ENCODE measurements at regions not wholly inside any gene's neighbourhood (a gene's known extent, or its start where the extent isn't known, plus 50 kb on each side); places are given as distances from the start of the nearest gene placed in this dataset.
"Not testable (repeated sequence)": the region's sequence is repeated elsewhere in the genome, so short reads cannot be mapped to it uniquely, and the experiment has no call there.

GRCh38 chr4:29336861-29337260 lies 1383.3 kb upstream of the PCDH7 start:
- DNase-seq (ENCODE audit: low spot score in 2 of 2), result no peak
- no peak for ATAC-seq
- H3K36me3 Mint-ChIP-seq, result no peaks in the 10 kb centered on the region
- no peak overlapping the region for H3K27ac Mint-ChIP-seq
- H3K9me3 Mint-ChIP-seq, result peaks cover 25% of the 10 kb centered on the region
- no peaks in the 10 kb centered on the region for H3K4me1 Mint-ChIP-seq
- no peak overlapping the region for H3K4me3 Mint-ChIP-seq

GRCh38 chr4:29372971-29373370 lies 1347.2 kb upstream of the PCDH7 start:
- H3K4me3 Mint-ChIP-seq, result no peak overlapping the region
- no peak for ATAC-seq

GRCh38 chr4:29375716-29376115 lies 1344.5 kb upstream of the PCDH7 start:
- peaks cover 18% of the 10 kb centered on the region for H3K9me3 Mint-ChIP-seq
- ATAC-seq, result no peak
- H3K4me3 Mint-ChIP-seq, result no peak overlapping the region
- no peaks in the 10 kb centered on the region for H3K4me1 Mint-ChIP-seq
- no peaks in the 10 kb centered on the region for H3K36me3 Mint-ChIP-seq
- no peak for DNase-seq (ENCODE audit: low spot score in 2 of 2)
- no peak overlapping the region for H3K27ac Mint-ChIP-seq

More at GRCh38 chr4:29372971-29373370, 1347.2 kb upstream of the PCDH7 start:
- no peaks in the 10 kb centered on the region for H3K4me1 Mint-ChIP-seq
- H3K9me3 Mint-ChIP-seq, result peaks cover 10% of the 10 kb centered on the region
- no peak overlapping the region for H3K27ac Mint-ChIP-seq
- no peak for DNase-seq (ENCODE audit: low spot score in 2 of 2)
- no peaks in the 10 kb centered on the region for H3K36me3 Mint-ChIP-seq

GRCh38 chr4:29378237-29378636 lies 1341.9 kb upstream of the PCDH7 start:
- not testable (repeated sequence) for H3K4me1 Mint-ChIP-seq; H3K4me3 Mint-ChIP-seq; H3K27ac Mint-ChIP-seq; H3K36me3 Mint-ChIP-seq; DNase-seq (ENCODE audit: low spot score in 2 of 2); ATAC-seq
- H3K9me3 Mint-ChIP-seq, result peaks cover 18% of the 10 kb centered on the region

GRCh38 chr4:29390921-29391320 lies 1329.2 kb upstream of the PCDH7 start:
- Mint-ChIP-seq H3K4me3 (no peak overlapping the region), H3K9me3 (peaks cover 17% of the 10 kb centered on the region), H3K36me3 (no peaks in the 10 kb centered on the region), H3K27ac (no peak overlapping the region), H3K4me1 (no peaks in the 10 kb centered on the region)
- ATAC-seq (no peak), DNase-seq (ENCODE audit: low spot score in 2 of 2) (no peak)

GRCh38 chr4:29405116-29405515 lies 1315.1 kb upstream of the PCDH7 start:
- DNase-seq (ENCODE audit: low spot score in 2 of 2), result no peak
- Mint-ChIP-seq H3K9me3 (peaks cover 18% of the 10 kb centered on the region), H3K27ac (no peak overlapping the region), H3K36me3 (no peaks in the 10 kb centered on the region), H3K4me3 (no peak overlapping the region), H3K4me1 (no peaks in the 10 kb centered on the region)
- ATAC-seq, result no peak

- Mint-ChIP-seq H3K36me3 (no peaks in the 10 kb centered on the region), H3K9me3 (peaks cover 14% of the 10 kb centered on the region), H3K27ac (no peak overlapping the region), H3K4me1 (no peaks in the 10 kb centered on the region), H3K4me3 (no peak overlapping the region)
- ATAC-seq, result no peak
- no peak for DNase-seq (ENCODE audit: low spot score in 2 of 2)
Observed at GRCh38 chr4:29415771-29416170, 1304.4 kb upstream of the PCDH7 start.

DNA sequence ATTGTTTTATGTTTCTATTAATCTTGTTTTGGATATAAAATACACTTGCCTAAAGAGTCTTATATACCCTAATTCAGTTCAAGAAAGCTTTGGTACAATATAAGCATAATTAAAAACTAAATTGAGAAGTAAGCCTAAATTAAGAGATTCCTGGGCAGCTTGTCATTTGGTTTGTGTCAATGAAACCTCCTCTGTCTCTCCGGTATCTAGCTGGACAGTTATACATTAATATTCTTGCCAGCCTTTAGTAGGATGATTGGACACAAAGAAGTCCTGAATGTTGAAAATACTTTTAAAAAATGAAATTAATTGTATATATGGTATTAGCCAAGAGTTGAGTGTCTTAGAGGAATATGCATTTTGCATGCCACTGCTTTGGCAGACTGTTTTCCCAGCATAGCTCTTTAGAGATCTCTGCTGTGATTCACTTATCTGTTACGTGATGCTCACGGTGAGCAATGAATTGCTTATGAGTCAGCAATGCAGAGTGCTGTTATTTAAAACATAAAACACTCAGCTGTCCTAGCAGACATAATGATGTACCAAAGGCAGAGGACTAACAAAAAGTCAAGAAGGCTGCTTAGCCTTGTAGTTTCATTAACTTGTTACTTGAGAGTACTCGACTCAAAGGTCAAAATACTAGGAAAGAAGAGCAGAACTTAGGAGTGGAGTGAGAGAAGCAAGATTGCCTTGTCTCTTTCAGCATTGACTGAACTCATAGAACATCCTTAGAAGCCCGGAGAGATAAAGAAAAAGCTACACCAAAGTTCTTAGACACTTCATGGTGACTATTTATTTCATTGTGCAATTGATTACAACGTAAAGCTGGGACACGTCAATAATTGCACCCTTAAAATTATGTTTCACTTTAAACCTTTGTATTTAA lies 1296.1 kb upstream of the PCDH7 start:
- no peak for DNase-seq (ENCODE audit: low spot score in 2 of 2)
- H3K9me3 Mint-ChIP-seq, result peaks cover 18% of the 10 kb centered on the region
- H3K36me3 Mint-ChIP-seq, result no peaks in the 10 kb centered on the region
- no peaks in the 10 kb centered on the region for H3K4me1 Mint-ChIP-seq
- H3K27ac Mint-ChIP-seq, result no peak overlapping the region
- ATAC-seq, result no peak
- H3K4me3 Mint-ChIP-seq, result no peak overlapping the region

- ATAC-seq (no peak), DNase-seq (ENCODE audit: low spot score in 2 of 2) (no peak)
- H3K9me3 Mint-ChIP-seq, result peaks cover 21% of the 10 kb centered on the region
- no peak overlapping the region for H3K27ac Mint-ChIP-seq
- no peaks in the 10 kb centered on the region for H3K36me3 Mint-ChIP-seq
- no peaks in the 10 kb centered on the region for H3K4me1 Mint-ChIP-seq
- no peak overlapping the region for H3K4me3 Mint-ChIP-seq
Observed at GRCh38 chr4:29453303-29453820, 1266.8 kb upstream of the PCDH7 start.

GRCh38 chr4:29459926-29460325 lies 1260.2 kb upstream of the PCDH7 start:
- DNase-seq (ENCODE audit: low spot score in 2 of 2), result no peak

DNA sequence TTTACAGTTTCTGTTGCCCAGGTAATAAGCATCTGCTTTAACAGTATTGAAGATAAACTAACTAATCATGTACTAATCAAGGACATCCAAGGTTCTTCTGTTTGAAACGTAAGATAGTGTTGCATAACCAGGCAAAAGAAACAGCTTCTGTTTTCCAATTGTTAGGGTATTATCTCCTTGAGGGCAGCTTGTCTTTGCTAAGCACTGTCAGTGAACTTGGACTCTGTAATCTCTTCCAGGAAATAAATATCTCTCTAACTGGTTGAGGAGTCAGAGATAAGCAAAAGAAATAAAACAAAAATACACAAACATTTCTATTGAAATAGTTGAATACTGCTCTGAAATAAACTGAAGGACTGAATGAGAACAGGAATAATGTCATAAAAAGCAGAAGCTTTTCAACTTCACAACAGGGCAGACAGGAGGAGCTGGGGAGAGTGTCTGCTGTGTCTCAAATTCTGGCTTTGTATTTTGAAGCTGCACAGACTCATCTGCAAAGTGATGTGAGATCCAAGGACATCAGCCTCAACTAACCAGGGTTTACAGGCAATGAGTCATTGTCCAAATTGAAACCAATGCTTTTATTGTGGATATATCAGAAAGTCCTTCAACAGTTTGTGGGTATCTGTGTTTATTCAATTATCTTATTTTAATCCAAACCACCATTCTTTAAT lies 1253.0 kb upstream of the PCDH7 start:
- H3K4me3 Mint-ChIP-seq, result no peak overlapping the region
- H3K9me3 Mint-ChIP-seq, result peaks cover 29% of the 10 kb centered on the region
- H3K36me3 Mint-ChIP-seq, result no peaks in the 10 kb centered on the region
- H3K27ac Mint-ChIP-seq, result no peak overlapping the region
- H3K4me1 Mint-ChIP-seq, result no peaks in the 10 kb centered on the region
- ATAC-seq (no peak), DNase-seq (ENCODE audit: low spot score in 2 of 2) (no peak)

More at GRCh38 chr4:29459926-29460325, 1260.2 kb upstream of the PCDH7 start:
- no peaks in the 10 kb centered on the region for H3K36me3 Mint-ChIP-seq
- H3K4me1 Mint-ChIP-seq, result no peaks in the 10 kb centered on the region
- H3K4me3 Mint-ChIP-seq, result no peak overlapping the region
- H3K9me3 Mint-ChIP-seq, result peaks cover 19% of the 10 kb centered on the region
- no peak for ATAC-seq
- H3K27ac Mint-ChIP-seq, result no peak overlapping the region
